ENCODE measurements at regions not wholly inside any gene's neighbourhood (a gene's known extent, or its start where the extent isn't known, plus 50 kb on each side); places are given as distances from the start of the nearest gene placed in this dataset.

DNA sequence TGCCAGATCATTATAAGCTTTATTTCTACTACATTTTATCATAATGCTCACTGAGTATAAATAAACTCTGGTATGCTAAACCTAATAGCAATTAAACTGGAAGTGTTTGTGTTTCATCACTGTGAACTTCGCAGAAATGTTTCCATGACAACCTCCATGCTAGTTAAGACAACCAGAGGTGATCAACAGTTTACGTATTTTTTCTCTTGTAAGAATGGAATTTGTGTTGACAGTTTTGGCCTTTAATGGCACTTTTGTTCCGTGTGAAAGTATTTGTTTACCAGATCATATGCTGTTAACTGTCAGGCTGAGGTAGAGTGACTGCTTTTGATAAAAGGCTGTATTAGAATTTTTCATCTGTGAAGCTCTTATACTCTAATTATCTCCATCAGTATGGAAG lies 212.1 kb upstream of the PPP1R3A start:
- WGBS, 2 donors: 71 to 79% methylated on average over 3 of the region's 3 CpGs
- intact Hi-C loops (cut with DNase I; ENCODE audit: low total_unique reads): no loop called here
- no peak for DNase-seq (ENCODE audit: low spot score in 2 of 2)
- no peak overlapping the region for H3K4me3 ChIP-seq (ENCODE audit: low read depth, poor library complexity, severe bottlenecking)
- no peak for TF ChIP-seq POLR2A (IDR thresholded peaks at IDR 0.05)
- TF ChIP-seq, protein P1, sequence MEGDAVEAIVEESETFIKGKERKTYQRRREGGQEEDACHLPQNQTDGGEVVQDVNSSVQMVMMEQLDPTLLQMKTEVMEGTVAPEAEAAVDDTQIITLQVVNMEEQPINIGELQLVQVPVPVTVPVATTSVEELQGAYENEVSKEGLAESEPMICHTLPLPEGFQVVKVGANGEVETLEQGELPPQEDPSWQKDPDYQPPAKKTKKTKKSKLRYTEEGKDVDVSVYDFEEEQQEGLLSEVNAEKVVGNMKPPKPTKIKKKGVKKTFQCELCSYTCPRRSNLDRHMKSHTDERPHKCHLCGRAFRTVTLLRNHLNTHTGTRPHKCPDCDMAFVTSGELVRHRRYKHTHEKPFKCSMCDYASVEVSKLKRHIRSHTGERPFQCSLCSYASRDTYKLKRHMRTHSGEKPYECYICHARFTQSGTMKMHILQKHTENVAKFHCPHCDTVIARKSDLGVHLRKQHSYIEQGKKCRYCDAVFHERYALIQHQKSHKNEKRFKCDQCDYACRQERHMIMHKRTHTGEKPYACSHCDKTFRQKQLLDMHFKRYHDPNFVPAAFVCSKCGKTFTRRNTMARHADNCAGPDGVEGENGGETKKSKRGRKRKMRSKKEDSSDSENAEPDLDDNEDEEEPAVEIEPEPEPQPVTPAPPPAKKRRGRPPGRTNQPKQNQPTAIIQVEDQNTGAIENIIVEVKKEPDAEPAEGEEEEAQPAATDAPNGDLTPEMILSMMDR (IDR thresholded peaks at IDR 0.05): no peak

DNA sequence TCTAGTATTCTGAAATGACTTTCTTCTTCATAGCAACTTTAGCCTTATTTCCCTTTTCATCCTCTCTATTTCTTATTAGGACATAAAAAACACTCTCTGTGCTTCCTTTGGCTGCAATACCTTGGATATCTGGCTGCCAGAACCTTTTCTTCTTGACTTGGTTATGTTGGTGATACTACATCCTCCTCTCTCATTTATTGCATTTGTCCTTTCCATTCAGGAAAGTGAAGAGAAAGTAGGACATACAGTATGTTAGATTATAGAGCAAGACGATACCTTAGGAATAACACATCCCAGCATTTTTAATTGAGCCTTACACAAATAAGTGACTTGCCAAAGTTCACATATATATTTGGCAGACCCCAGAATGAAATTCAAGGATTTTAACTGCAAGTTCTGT lies 210.1 kb upstream of the PPP1R3A start:
- WGBS, 2 donors: 97 to 98% methylated on average over 1 of the region's 1 CpG
- TF ChIP-seq, protein P1 (IDR thresholded peaks at IDR 0.05): no peak
- TF ChIP-seq POLR2A (IDR thresholded peaks at IDR 0.05): no peak
- intact Hi-C loops (cut with DNase I; ENCODE audit: low total_unique reads): no loop called here
- DNase-seq (ENCODE audit: low spot score in 2 of 2): no peak
- H3K4me3 ChIP-seq (ENCODE audit: low read depth, poor library complexity, severe bottlenecking): no peak overlapping the region

DNA sequence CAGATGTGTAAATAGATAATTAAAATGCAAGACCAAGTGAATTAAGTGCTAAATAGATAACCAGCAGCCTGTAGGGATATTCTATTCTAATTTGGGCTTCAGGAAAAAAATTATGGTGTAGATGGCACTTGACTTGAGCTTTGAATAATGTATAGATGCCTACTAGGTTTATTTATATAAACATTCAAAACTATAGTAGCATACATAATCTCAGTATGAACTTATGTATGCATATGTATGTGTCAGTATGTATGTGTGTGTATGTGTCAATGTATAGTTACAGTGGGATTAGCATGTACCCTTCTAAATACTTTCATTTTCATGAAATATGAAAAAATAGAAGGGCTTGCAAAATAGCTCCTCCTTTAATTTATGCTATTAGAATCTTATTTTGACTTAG lies 207.3 kb upstream of the PPP1R3A start:
- no peak for DNase-seq (ENCODE audit: low spot score in 2 of 2)
- no peak for TF ChIP-seq POLR2A (IDR thresholded peaks at IDR 0.05)
- TF ChIP-seq, protein P1 (IDR thresholded peaks at IDR 0.05): no peak
- intact Hi-C loops (cut with DNase I; ENCODE audit: low total_unique reads): no loop called here
- H3K4me3 ChIP-seq (ENCODE audit: low read depth, poor library complexity, severe bottlenecking): no peak overlapping the region

DNA sequence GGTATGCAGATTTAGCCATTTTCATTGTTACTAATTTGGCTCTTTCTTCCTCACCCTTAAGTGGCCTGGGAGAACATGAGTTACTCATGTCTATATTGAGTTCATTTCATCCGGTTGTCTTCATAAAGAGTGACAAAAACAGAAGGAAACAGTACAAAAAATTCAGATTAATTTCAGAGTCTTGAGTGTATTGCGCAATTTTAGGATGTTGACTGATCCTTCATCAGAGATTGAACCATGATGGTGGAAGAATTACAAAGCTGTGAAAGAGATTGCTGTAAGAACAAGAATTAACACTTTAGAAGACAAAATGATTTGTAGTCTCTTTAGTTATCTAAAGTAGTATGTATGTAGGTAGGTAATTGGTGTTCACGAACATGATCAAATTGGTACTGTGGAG lies 194.0 kb upstream of the PPP1R3A start:
- intact Hi-C loops (cut with DNase I; ENCODE audit: low total_unique reads): no loop called here
- H3K4me3 ChIP-seq (ENCODE audit: low read depth, poor library complexity, severe bottlenecking): no peak overlapping the region
- no peak for DNase-seq (ENCODE audit: low spot score in 2 of 2)
- 63 to 67% methylated on average over 3 of the region's 3 CpGs for WGBS, 2 donors
- TF ChIP-seq, protein P1 (IDR thresholded peaks at IDR 0.05): no peak
- TF ChIP-seq POLR2A (IDR thresholded peaks at IDR 0.05): no peak

DNA sequence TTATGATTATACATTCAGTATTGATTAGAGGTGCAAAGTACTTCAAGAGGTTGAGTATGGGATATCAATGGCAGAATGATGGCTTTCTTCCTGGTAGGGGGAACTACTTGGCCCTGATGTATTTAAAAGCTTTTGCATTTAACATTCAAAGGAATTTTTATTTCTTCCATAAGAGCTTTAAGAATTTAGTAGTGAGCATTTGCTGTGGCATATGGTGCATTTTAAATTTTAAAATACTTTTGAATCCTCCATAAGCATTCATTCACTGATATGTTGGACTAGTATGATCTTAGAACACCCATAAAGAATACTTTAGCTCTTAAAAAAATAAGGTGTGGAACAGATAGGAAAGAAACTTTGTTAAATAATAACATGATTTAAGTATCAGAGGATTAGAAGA lies 191.9 kb upstream of the PPP1R3A start:
- TF ChIP-seq, protein P1 (IDR thresholded peaks at IDR 0.05): no peak
- TF ChIP-seq POLR2A (IDR thresholded peaks at IDR 0.05): no peak
- H3K4me3 ChIP-seq (ENCODE audit: low read depth, poor library complexity, severe bottlenecking): no peak overlapping the region
- intact Hi-C loops (cut with DNase I; ENCODE audit: low total_unique reads): no loop called here
- DNase-seq (ENCODE audit: low spot score in 2 of 2): no peak

DNA sequence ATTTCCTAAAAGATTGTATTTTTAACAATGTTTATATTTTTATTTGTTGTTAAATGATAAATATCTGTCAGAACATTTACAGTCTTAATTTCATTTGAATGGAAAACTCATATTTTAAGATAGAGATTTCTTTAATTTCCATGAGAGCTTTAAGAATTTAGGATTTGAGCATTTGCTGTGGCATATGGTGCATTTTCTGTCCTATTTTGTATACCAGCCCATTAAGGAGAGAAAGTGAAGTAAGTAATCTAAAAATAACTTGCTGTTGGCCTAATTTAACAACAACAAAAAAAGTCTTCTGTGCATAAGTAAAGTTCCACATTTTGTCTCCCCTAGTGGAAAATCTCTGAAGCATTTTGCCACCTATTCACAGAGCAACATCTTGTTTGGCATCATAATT lies 190.9 kb upstream of the PPP1R3A start:
- H3K4me3 ChIP-seq (ENCODE audit: low read depth, poor library complexity, severe bottlenecking): no peak overlapping the region
- no peak for DNase-seq (ENCODE audit: low spot score in 2 of 2)
- TF ChIP-seq, protein P1 (IDR thresholded peaks at IDR 0.05): no peak
- no peak for TF ChIP-seq POLR2A (IDR thresholded peaks at IDR 0.05)
- intact Hi-C loops (cut with DNase I; ENCODE audit: low total_unique reads): no loop called here
